Fibroblast of the conjunctiva (primary cell): ENCODE measurements at regions not wholly inside any gene's neighbourhood (a gene's known extent, or its start where the extent isn't known, plus 50 kb on each side); places are given as distances from the start of the nearest gene placed in this dataset.

ENCODE experiments used
- DNase-seq: peaks from one replicate; pipeline ENCODE4 v3.0.0-alpha.2; 2010; ENCODE audit warnings: low read depth

DNA sequence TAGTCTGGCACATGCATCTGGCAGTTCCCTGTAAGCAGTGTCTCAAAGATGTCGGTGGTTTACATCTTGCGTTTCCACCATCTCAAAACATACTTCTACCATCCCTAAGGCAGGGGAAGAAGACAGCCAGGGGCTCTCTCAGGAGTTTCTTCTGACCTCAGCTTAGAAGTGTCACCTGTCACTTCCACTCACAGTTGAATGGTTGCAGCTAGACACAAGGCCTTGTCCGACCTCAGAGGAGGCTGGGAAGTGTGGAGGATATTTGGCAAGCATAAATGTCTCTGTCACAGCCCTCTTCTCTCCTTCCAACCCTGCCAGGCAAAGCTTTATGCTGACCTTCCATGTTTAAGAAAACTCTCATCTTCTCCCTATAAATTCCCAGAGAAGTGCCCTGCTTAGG is 193.3 kb downstream of the HERPUD2 start:
- DNase-seq: no peak

DNA sequence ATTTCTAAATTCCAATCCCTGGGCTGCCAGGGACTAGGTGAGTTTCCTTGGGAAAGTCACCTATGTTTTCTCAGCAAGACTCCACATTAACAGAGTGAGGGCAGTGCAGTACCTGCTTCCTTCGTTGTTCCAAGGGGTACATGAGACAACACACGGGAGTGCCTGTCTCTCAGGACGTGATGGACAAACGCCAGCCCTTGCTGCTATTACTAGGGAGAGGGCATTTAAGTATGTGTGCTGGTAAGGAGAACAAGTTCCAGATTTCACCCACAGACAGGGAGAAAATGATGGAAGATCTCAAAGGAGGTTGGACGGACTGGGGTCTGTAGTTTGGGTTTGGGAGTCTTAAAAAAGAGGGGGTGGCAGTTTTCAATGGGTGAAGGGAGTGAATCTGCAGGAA is 195.7 kb downstream of the HERPUD2 start:
- no peak for DNase-seq

DNA sequence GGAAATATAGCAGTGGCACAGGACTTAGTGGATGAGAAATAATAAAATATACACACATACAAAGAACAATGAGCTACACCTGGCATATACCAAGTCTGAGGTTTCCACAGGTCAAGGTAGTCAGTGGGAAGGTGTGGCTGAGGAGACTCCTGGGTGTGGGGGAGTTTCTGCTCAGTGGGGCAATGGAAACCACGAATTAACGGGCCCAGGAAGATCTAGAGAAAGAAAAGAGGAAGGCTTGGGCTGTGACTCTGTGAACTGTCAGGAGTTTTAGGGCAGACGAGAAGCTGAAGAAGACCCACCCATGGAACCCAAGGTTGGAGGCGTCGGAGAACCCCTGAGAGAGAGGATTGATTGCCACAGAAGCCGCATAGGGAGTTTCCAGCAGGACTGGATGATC is 196.5 kb downstream of the HERPUD2 start:
- DNase-seq: no peak

DNA sequence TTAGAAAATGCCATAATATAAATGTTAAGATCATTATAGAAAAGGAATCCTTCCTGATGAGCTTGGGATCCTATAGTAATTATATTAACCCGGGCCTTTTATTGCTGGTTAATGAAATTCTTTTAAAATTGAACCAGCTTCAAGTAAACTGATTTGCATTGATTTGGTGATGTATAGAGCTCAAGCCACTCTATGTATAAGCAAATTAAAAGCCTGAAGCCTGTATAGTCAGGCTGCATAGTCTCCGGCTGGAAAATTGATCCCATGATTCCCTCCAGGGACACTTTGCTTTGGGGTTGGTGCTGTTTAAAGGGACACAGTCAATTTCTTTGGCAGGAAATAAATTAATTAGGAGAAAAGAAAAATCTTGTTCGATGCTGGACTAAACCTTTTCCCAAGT is 199.1 kb downstream of the HERPUD2 start:
- no peak for DNase-seq

DNA sequence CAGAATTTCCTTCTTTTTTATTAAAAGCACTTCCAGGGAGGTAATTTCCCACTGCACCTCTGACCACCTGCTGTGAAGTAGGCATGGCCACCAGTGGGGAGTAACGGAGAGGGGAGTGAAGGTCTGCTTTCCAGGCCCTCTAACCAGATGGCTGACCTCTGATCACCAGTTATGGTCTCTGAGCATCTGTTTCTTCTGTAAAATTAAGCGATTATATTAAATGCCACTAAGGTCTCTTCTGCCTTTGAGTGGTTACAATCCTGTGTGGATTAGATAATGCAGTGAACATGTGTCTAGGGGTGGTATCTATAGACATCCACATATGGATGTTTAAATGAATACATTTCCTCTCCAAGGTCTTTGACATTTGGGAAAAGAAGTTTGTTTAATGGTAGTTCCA is 199.6 kb downstream of the HERPUD2 start:
- no peak for DNase-seq

DNA sequence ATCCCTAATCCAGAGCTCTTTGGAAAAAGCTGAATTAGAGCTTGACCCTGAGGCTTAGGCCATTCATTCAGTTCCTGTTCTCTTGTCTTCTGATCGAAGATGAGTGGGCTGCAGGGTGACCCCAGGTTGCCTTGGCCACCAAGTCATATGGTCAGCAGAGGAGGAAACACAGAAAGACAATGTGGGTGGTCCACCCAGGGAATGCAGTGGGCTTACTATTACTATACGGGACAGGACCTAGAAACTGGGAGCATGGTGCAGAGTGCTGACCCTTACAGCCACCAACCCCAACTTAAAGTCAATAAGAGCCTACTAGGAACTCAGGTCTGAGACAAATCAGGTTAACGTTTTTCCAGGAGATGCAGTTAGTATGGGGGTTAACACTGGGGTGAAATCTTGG is 200.5 kb downstream of the HERPUD2 start:
- no peak for DNase-seq

DNA sequence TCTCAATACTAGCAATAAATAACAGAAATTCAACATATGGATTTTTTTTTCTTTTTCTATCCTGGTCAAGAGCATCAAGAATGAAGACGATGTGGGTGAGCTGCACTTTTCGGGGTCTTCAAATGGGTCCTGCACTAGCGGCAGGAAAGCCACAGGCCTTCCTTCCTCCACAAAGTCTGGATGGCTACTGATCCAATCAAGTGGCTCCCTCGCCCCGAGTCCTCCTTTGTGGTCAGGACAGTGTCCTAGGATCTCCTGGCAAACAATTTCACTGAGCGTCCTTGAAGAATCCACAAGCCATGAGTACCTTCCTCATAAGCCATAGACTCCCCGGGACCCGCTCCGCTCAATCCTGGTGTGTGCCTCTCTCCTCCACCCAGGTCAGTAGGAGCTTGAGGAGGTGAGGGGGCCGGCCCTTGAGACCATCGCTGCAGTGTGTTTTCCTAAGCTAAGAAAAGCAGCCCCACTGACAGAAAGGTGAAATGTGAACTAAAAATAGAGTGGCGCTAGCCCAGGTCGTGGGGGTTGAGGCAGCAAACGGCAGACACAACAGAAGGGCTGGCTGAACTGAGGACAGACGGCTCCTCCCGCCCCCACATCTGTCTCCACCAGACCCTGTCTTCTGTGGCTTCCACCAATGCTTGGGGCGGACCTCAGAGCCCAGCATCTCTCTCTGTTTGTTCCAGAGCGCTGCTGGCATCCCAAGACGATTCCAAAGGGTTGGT is 202.3 kb downstream of the HERPUD2 start:
- no peak for DNase-seq

DNA sequence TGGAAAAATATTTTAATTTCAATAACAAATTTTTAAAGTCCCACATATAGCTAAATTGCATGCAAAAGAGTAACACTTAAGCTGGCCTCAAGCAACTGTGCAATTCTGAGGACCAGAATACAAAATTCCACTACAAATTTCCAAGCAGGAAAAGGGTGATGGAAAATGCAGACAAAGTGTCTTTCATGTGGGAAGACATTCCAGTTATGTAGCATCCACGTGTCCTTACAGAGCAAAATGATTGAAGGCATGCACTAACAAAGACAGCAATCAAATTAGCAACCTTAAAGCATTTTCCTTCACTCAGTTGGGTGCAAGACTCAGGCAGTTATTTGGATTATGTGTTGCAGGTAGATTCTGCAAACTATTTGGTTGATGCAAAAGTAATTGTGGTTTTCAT is 203.7 kb downstream of the HERPUD2 start:
- DNase-seq: no peak

DNA sequence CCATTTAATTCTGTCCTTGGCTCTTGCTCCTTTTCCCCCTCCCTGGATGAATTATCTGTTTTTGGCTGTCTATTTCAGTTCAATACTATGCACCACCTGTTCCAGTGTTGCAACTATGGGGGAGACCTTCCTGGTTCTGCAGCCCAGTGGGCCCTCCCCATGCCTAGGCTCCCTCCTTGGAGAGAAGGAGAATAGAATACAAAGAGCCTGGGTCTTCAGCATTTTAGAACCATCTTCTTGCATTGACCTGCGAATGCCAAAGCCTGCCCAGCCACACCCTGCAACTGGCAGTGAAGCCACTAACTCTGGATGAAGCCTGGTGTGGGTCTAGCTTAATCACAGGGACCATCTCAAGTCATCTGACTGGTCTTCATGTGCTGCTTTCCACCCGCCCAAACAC is 207.1 kb downstream of the HERPUD2 start:
- DNase-seq: no peak

DNA sequence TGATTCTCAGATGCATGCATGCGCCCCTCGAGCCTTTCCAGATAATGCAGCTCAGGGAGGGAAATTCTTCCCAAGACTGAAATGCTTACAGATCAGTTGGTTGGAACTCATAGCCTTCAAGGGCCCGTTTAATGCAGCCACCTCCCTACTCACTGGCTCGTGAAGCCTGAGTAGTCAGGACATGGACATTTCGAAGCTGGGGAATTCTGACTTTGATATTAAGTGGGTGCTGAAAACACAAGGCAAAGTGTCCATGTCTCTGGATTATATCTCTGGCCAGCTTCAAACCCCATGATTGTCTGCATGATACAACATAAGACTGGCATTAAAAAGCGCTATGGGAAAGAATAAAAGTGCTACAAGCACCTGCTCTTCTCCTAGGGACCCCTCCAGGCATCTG is 207.5 kb downstream of the HERPUD2 start:
- DNase-seq: no peak

DNA sequence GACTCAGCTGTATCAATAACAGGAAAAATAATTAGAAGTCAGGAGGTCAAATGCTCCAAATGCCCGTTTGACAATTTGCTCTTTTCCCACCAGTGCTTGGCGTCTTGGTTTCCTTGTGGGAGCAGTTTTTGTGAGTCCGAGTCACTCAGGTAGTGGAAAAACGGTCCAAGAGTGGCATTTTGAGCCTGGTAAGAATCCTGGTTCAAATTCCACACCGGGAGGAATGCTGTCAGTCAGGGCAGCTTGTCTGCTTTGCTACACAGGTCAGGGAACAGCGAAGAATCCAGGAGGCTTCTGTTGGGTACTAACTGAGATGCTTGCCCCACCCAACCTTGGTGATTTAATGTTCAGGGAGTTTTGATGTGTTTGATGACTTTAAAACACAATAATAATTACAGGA is 209.5 kb downstream of the HERPUD2 start:
- no peak for DNase-seq

DNA sequence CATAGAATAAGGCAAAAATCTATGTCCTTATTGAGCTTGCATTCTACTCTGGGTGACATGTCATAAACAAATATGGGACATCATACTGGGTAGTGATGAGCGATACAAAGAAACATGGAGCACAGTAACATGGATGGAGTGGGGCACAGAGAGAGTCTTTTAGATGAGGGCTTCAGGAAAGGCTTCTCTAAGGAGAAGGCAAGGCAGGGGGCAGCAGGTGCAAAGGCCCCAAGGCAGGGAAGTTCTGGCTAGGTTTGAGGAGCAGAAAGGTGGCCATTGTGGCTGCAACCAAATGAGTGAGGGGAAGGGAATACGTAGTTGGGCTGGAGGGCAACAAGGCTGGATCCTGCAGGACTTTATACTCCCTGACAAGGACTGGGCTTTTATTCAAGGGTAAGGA is 211.4 kb downstream of the HERPUD2 start:
- DNase-seq: no peak

DNA sequence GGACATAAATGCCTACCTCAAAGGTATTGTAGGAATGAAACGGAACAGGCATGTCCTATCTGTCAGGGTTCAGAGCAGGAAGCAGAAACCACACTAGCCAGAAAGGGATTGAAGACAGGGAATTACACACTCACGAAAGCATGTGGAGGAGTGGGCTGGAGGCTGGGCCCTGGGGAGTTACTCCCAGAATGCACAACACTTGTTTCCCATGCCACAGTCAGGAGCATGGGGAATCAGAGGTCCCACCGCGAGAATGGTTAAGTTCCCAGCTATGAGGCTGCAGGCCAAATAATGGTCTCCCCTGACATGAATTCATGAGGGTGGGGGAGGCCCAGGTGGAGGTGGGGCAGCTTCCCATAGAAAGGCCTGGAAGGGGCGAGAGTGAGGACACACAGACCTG is 212.7 kb downstream of the HERPUD2 start:
- DNase-seq: no peak

DNA sequence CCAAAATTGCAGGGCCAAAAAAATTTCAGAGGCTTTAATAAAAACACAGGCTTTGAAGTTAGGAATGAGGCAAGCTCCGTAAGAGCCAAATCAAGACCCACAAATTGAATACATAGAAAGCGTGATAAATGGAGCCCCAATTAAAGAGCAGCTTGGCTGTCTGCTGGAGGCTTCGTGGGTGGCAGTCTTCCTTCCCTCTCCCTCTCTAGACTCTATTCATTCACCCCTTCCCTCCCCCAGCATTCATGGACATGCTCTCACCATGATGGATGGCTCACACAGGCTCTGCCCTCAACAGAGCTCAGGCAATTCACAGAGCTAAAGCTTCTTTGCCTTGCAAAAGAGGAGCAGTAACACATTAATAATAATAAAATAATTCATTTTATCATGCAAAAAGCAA is 214.1 kb downstream of the HERPUD2 start:
- DNase-seq: no peak

DNA sequence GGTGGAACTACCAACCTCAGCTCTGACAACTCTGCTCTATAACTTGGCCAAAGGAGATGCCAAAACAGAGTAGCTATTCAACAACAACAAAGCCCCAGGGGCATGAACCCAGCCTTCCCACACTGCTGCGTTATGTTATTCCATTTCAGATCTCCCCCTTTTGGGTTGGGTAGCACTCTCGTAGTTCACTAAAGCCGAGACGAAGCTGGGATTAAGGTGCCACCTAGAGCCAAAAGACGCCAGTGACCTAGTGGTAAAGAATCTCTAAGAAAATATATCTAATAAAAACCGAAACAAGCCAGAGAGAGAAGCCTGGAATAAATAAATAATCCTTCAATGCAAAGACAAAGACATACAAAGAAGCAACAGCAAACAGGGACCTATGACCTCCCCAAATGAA is 217.3 kb downstream of the HERPUD2 start:
- no peak for DNase-seq

DNA sequence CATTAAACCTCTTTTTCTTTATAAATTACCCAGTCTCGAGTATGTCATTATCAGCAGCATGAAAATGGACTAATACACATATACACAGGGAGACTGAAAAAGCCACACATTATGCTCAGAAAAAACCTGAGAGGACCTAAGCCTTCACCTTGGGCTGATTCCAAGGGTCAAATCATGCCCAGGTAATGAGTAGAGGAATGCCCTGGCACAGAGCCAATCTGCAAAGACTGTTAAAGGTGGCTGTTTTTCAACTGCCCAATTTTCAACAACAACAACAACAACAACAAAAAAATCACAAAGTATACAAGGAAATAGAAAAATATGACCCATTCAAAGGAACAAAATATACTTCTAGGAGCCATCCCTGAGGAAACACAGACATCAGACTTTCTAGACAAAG is 220.2 kb upstream of the TBX20 start:
- DNase-seq: no peak

DNA sequence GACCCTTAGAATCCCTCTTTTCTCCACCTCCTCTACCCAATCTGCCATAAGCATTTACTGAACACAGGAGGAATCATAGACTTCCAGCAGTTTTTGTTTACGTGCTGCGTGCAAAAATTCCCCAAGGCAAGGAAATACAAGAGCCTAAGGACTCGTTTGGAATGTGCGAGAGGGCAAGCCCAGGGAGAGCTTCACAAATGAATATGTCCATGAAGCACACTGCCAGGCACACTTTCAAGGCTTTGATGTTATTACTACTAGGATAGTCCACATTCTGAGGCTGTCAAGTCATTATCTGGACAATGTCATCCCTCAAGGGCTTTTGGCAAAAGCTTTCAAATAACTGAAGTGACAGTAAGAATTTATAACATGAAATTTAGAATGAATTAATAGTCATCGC is 214.7 kb upstream of the TBX20 start:
- no peak for DNase-seq

DNA sequence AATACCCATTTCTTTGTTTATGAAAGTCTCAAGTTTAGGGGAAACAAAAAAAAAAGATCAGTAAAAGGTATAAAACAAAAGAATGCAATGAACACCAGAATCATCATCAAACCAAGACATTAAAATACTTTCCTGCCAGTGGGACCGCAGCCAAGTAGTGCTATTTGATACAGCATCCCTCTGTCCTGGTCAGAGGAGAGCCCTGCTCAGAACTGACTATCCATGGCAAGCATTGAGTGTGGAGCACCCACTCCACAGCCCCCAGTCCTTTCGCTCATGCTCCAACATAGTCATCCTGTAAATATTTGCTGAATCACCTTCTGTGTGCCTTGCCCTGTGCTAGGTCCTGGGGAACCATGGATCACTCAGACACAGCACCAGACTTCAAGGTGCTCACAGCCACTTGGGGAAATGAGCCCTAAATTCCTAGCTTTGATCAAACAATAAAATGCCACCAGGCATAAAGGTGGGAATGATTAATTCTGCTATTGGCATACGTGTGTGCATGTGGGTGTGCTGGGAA is 213.6 kb upstream of the TBX20 start:
- DNase-seq: no peak

DNA sequence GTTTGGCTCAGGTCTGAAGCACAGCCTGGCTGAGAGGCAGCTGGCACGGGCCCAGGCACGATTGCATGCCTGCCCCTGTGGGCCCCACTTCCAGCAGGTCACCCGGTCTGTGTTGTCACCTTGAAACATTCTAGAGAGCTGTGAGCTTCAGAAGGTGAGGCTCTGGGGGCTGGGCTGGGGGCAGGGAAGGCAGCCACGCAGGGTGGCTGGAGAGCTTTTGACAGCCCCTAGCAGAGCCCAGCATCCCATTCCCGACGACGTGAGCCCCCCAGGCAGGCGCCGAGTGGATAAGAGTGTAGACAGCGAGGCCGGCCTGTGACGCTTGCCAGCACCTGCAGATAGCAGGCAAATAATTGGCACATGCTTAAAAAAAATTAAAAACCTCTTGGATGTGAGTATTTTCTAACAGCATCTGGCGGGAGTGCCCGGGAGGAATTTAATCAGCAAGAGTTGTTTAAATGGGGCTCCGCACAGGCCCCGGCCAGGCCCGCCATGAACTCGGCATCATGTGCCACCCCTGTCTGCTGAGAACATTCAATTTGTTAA is 212.0 kb upstream of the TBX20 start:
- DNase-seq: no peak

DNA sequence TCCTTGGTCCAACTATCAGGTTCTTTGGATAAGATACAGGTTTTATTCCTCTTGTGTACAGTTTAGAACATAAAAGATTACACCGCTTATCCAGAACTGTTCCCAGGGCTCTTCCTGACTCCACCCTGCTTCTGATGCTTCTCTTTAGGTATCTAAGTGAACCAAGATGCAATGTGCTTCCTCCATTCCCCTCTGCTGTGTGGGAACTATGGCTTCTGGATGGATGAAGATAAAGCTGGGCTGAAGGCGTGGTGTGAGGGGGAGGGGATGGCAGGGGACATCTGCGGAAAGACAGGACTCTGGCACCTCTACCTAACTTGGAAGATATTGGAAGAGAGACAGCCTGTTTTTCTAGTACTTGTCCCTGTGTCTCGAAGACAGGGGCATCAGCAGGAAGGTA is 209.9 kb upstream of the TBX20 start:
- DNase-seq: no peak

DNA sequence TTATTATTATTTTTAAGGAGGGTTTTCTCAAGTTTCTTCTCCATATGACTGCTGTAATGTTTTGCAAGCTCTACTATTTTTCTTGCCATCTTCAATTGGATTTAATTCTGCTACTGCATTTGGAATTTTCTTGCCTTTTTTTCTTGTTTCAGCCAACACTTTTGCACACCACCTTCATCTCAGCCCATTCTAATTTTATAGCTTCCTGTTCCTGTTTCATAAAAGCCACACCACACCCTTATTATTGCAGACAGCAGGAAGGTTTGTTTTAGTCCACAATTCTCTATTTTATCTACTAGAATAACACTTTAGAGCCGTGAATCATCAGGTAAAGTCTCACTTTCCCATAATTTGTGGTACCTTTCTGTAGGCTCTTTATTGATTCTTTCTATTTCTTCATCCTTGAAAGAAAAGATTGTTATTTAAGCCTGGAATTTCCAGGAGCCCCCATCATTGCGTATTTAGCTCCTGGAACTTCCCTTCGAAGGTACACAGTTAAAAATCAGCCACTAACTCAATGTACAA is 209.3 kb upstream of the TBX20 start:
- DNase-seq: no peak

DNA sequence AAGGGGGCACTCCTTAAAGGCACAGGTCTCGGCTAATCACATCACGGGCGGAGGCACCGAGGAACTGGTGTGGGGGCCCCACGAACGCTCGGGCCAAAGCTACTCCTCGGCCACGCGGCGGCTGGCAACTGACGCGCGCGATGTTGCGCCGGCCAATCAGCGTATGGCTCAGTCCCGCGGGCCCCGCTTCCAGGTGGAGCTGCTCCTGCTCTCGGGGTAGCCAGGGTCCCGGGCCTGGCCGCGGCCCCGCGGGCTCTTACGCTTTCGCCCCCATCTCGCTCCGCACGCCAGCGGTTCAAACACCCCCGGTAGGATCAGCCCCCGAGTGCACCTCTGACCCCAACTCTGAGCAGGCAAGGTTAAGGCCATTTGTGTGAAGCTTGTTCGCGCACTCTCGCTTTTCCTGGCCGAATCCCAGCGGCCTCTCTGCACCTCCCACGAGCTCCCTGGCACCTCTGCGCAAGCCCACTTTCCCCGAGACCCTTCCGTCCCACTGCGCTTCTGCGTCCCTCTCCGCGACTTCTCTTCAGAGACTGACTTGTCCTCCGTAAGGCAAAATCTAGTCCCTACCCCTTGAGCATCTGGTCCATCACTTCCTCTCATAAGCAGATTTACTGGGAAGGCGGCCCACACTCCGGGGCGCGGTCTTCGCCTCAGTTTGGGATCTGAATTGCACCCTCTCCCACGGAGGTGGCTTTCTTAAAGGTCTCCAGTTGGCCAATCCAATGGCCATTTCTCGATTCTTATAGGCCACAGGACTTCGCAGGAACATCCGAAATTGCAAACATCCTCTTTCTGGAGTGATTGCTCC is 200.9 kb upstream of the TBX20 start:
- no peak for DNase-seq
